ENCODE measurements at regions not wholly inside any gene's neighbourhood (a gene's known extent, or its start where the extent isn't known, plus 50 kb on each side); places are given as distances from the start of the nearest gene placed in this dataset.

- TF ChIP-seq CTCF (IDR thresholded peaks at IDR 0.05; ENCODE audit: insufficient read depth, low read depth, low read length) (no peak), EZH2 (IDR thresholded peaks at IDR 0.05; ENCODE audit: insufficient read depth, low read length) (no peak)
Measured at GRCh38 chr6:14463110-14463509, 345.5 kb downstream of the CD83 start.
